SK-N-SH treated with all-trans-retinoic acid at 6 μM for 48 hours (cell line): ENCODE measurements at regions not wholly inside any gene's neighbourhood (a gene's known extent, or its start where the extent isn't known, plus 50 kb on each side); places are given as distances from the start of the nearest gene placed in this dataset.

ENCODE experiments used
- ATAC-seq: fragments of 200-7000 bp; cut with Tn5 transposase; 3 replicates; pipeline ENCODE4 v1.9.1; 2020; ENCODE audit warnings: mild to moderate bottlenecking, moderate library complexity
- ARNTL ChIP-seq: fragments of 450-650 bp; formaldehyde crosslinking; IDR thresholded peaks from 2 replicates; pipeline ENCODE4 v1.5.0; 2020; ENCODE audit warnings: low read depth, mild to moderate bottlenecking, moderate library complexity, borderline replicate concordance
- BACH2 ChIP-seq: fragments of 250-450 bp; sonication (Bioruptor Pico); IDR thresholded peaks from 2 replicates; pipeline ENCODE4 v1.9.0; 2021; ENCODE audit warnings: mild to moderate bottlenecking, borderline replicate concordance
- ESRRG ChIP-seq: fragments of 250-450 bp; sonication (Bioruptor Pico); IDR thresholded peaks from 2 replicates; pipeline ENCODE4 v1.6.1; 2021; ENCODE audit warnings: mild to moderate bottlenecking
- GLIS3 ChIP-seq: fragments of 250-450 bp; sonication (Bioruptor Pico); IDR thresholded peaks from 2 replicates; pipeline ENCODE4 v1.5.0; 2020; ENCODE audit warnings: mild to moderate bottlenecking, moderate library complexity
- ISL1 ChIP-seq: fragments of 250-450 bp; sonication (Bioruptor Pico); IDR thresholded peaks from 2 replicates; pipeline ENCODE4 v2.1.2; 2022; ENCODE audit warnings: mild to moderate bottlenecking, moderate library complexity
- OSR1 ChIP-seq: fragments of 250-450 bp; sonication (Bioruptor Pico); IDR thresholded peaks from 2 replicates; pipeline ENCODE4 v1.8.0; 2022; ENCODE audit warnings: moderate library complexity, mild to moderate bottlenecking, inconsistent platforms
- PPARA ChIP-seq: fragments of 250-450 bp; sonication (Bioruptor Pico); IDR thresholded peaks from 2 replicates; pipeline ENCODE4 v1.5.0; 2020; ENCODE audit warnings: mild to moderate bottlenecking, borderline replicate concordance
- RARB ChIP-seq: fragments of 250-450 bp; sonication (Bioruptor Pico); IDR thresholded peaks from 2 replicates; pipeline ENCODE4 v1.8.0; 2021; ENCODE audit warnings: mild to moderate bottlenecking, moderate library complexity
- SNAI2 ChIP-seq: fragments of 250-450 bp; sonication (Bioruptor Pico); IDR thresholded peaks from 2 replicates; pipeline ENCODE4 v1.5.0; 2020; ENCODE audit warnings: mild to moderate bottlenecking, moderate library complexity
- TCF4 ChIP-seq: fragments of 250-450 bp; sonication (Bioruptor Pico); IDR thresholded peaks from 2 replicates; pipeline ENCODE4 v1.8.0; 2021; ENCODE audit warnings: mild to moderate bottlenecking, moderate library complexity, borderline replicate concordance
- ZC3H10 ChIP-seq: fragments of 250-450 bp; sonication (Bioruptor Pico); IDR thresholded peaks from 2 replicates; pipeline ENCODE4 v1.5.1; 2021; ENCODE audit warnings: mild to moderate bottlenecking, moderate library complexity
- ZFP3 ChIP-seq: fragments of 250-450 bp; sonication (Bioruptor Pico); IDR thresholded peaks from 2 replicates; pipeline ENCODE4 v1.5.0; 2020; ENCODE audit warnings: mild to moderate bottlenecking, moderate library complexity
- ZFP30 ChIP-seq: fragments of 450-650 bp; formaldehyde crosslinking; IDR thresholded peaks from 2 replicates; pipeline ENCODE4 v1.5.0; 2022; ENCODE audit warnings: mild to moderate bottlenecking, moderate library complexity
- ZNF565 ChIP-seq: fragments of 450-650 bp; formaldehyde crosslinking; conservative IDR thresholded peaks from 2 replicates; pipeline ENCODE4 v1.5.0; 2020; ENCODE audit warnings: low read depth, mild to moderate bottlenecking, moderate library complexity
- ZNF70 ChIP-seq: fragments of 450-650 bp; formaldehyde crosslinking; IDR thresholded peaks from 2 replicates; pipeline ENCODE4 v1.5.0; 2020; ENCODE audit warnings: mild to moderate bottlenecking, moderate library complexity
- ZNF8 ChIP-seq: fragments of 450-650 bp; formaldehyde crosslinking; IDR thresholded peaks from 2 replicates; pipeline ENCODE4 v1.5.0; 2020; ENCODE audit warnings: mild to moderate bottlenecking, moderate library complexity
- TF ChIP-seq, protein P1 (sequence below): fragments of 250-450 bp; sonication (Bioruptor Pico); IDR thresholded peaks from 2 replicates; pipeline ENCODE4 v1.5.1; 2020; ENCODE audit warnings: low read depth, mild to moderate bottlenecking, moderate library complexity
- TF ChIP-seq, protein P2 (sequence below): fragments of 250-450 bp; sonication (Bioruptor Pico); IDR thresholded peaks from 2 replicates; pipeline ENCODE4 v1.8.0; 2021; ENCODE audit warnings: low read depth, mild to moderate bottlenecking, moderate library complexity, borderline replicate concordance
- TF ChIP-seq, protein P3 (sequence below): fragments of 250-450 bp; sonication (Bioruptor Pico); IDR thresholded peaks from 2 replicates; pipeline ENCODE4 v1.5.1; 2021; ENCODE audit warnings: mild to moderate bottlenecking, moderate library complexity
- TF ChIP-seq, protein P4 (sequence below): fragments of 250-450 bp; sonication (Bioruptor Pico); IDR thresholded peaks from 2 replicates; pipeline ENCODE4 v1.5.0; 2020; ENCODE audit warnings: mild to moderate bottlenecking, moderate library complexity

GRCh38 chr9:19947996-19948395 is 159.2 kb upstream of the SLC24A2 start:
- TF ChIP-seq ZNF565 (CRISPR knock-in tag), result no peak
- TF ChIP-seq ESRRG (CRISPR knock-in tag), result no peak
- TF ChIP-seq ISL1 (CRISPR knock-in tag), result no peak
- TF ChIP-seq, protein P1, sequence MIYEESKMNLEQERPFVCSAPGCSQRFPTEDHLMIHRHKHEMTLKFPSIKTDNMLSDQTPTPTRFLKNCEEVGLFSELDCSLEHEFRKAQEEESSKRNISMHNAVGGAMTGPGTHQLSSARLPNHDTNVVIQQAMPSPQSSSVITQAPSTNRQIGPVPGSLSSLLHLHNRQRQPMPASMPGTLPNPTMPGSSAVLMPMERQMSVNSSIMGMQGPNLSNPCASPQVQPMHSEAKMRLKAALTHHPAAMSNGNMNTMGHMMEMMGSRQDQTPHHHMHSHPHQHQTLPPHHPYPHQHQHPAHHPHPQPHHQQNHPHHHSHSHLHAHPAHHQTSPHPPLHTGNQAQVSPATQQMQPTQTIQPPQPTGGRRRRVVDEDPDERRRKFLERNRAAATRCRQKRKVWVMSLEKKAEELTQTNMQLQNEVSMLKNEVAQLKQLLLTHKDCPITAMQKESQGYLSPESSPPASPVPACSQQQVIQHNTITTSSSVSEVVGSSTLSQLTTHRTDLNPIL (CRISPR knock-in tag), result no peak
- no peak for TF ChIP-seq ZNF8
- TF ChIP-seq SNAI2 (CRISPR knock-in tag), result no peak
- TF ChIP-seq, protein P2, sequence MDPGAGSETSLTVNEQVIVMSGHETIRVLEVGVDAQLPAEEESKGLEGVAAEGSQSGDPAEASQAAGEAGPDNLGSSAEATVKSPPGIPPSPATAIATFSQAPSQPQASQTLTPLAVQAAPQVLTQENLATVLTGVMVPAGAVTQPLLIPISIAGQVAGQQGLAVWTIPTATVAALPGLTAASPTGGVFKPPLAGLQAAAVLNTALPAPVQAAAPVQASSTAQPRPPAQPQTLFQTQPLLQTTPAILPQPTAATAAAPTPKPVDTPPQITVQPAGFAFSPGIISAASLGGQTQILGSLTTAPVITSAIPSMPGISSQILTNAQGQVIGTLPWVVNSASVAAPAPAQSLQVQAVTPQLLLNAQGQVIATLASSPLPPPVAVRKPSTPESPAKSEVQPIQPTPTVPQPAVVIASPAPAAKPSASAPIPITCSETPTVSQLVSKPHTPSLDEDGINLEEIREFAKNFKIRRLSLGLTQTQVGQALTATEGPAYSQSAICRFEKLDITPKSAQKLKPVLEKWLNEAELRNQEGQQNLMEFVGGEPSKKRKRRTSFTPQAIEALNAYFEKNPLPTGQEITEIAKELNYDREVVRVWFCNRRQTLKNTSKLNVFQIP (CRISPR knock-in tag), result no peak
- no peak for TF ChIP-seq TCF4
- no peak for TF ChIP-seq ZNF70 (CRISPR knock-in tag)
- TF ChIP-seq BACH2 (CRISPR knock-in tag), result no peak
- TF ChIP-seq, protein P3, sequence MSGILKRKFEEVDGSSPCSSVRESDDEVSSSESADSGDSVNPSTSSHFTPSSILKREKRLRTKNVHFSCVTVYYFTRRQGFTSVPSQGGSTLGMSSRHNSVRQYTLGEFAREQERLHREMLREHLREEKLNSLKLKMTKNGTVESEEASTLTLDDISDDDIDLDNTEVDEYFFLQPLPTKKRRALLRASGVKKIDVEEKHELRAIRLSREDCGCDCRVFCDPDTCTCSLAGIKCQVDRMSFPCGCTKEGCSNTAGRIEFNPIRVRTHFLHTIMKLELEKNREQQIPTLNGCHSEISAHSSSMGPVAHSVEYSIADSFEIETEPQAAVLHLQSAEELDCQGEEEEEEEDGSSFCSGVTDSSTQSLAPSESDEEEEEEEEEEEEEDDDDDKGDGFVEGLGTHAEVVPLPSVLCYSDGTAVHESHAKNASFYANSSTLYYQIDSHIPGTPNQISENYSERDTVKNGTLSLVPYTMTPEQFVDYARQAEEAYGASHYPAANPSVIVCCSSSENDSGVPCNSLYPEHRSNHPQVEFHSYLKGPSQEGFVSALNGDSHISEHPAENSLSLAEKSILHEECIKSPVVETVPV (CRISPR knock-in tag), result no peak
- no peak for ATAC-seq

- no peak for TF ChIP-seq OSR1 (CRISPR knock-in tag)
- TF ChIP-seq ZFP30 (CRISPR knock-in tag), result no peak
- TF ChIP-seq, protein P2 (CRISPR knock-in tag), result no peak
- no peak for TF ChIP-seq RARB (CRISPR knock-in tag)
- TF ChIP-seq ZNF8, result no peak
- TF ChIP-seq, all 23 proteins: peak for 0
- 0 out of 3 replicates have a peak, but pooled peaks have one; percentile 39 for ATAC-seq
Observed at GRCh38 chr9:19946441-19947109, 157.7 kb upstream of the SLC24A2 start.

GRCh38 chr9:19941874-19942273 is 153.0 kb upstream of the SLC24A2 start:
- ATAC-seq, result no peak
- TF ChIP-seq, protein P2 (CRISPR knock-in tag), result no peak
- TF ChIP-seq ARNTL (CRISPR knock-in tag) (no peak), OSR1 (CRISPR knock-in tag) (no peak), ZNF8 (no peak), BACH2 (CRISPR knock-in tag) (no peak), RARB (CRISPR knock-in tag) (no peak), ZFP30 (CRISPR knock-in tag) (no peak), GLIS3 (CRISPR knock-in tag) (no peak)

DNA sequence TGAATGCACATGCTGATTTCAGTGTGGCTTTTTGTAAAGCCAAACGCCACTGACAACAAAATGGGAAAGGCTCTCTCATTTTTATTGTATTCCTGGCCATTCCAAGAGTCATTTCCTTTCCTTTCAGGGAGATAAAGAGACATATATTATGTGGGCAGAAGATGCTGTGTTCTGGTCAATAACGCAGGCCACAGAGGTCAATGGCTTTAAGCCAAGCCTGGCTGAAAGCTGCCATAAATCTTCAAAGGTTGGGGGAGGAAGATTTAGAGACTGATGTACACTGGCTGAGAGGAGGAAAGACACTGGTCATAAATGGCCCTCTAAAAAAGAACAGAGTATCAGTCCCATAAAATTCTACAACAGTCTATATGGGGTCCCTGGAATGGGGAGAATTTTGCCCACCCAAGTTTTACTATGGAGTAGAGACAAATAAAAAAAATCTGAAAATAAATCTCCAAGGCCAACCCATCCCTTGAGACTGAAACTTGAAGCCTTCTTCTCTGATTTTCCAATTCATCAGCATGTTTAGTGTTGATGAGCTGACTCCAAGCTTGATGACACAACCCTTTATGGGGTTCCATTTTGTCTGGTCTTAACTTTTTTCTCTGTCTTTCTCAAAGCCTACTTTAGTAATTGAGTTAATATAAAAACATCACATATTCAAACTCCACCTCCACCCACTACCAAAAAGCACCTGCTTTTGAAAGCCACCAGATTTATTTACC is 152.1 kb upstream of the SLC24A2 start:
- no peak for TF ChIP-seq ISL1 (CRISPR knock-in tag)
- no peak for TF ChIP-seq ARNTL (CRISPR knock-in tag)
- TF ChIP-seq RARB (CRISPR knock-in tag), result no peak
- TF ChIP-seq, protein P4, sequence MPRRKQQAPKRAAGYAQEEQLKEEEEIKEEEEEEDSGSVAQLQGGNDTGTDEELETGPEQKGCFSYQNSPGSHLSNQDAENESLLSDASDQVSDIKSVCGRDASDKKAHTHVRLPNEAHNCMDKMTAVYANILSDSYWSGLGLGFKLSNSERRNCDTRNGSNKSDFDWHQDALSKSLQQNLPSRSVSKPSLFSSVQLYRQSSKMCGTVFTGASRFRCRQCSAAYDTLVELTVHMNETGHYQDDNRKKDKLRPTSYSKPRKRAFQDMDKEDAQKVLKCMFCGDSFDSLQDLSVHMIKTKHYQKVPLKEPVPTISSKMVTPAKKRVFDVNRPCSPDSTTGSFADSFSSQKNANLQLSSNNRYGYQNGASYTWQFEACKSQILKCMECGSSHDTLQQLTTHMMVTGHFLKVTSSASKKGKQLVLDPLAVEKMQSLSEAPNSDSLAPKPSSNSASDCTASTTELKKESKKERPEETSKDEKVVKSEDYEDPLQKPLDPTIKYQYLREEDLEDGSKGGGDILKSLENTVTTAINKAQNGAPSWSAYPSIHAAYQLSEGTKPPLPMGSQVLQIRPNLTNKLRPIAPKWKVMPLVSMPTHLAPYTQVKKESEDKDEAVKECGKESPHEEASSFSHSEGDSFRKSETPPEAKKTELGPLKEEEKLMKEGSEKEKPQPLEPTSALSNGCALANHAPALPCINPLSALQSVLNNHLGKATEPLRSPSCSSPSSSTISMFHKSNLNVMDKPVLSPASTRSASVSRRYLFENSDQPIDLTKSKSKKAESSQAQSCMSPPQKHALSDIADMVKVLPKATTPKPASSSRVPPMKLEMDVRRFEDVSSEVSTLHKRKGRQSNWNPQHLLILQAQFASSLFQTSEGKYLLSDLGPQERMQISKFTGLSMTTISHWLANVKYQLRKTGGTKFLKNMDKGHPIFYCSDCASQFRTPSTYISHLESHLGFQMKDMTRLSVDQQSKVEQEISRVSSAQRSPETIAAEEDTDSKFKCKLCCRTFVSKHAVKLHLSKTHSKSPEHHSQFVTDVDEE (CRISPR knock-in tag), result no peak
- TF ChIP-seq, protein P1 (CRISPR knock-in tag), result no peak
- no peak for TF ChIP-seq ZNF565 (CRISPR knock-in tag)
- TF ChIP-seq ZFP3 (CRISPR knock-in tag), result no peak
- no peak for TF ChIP-seq PPARA (CRISPR knock-in tag)
- no peak for TF ChIP-seq ZNF8
- no peak for TF ChIP-seq ZC3H10
- TF ChIP-seq ZFP30 (CRISPR knock-in tag), result no peak

More for the DNA sequence above, 152.1 kb upstream of the SLC24A2 start:
- no peak for ATAC-seq
